Stimulated activated CD8-positive, alpha-beta memory T cell treated with anti-CD3 and anti-CD28 coated beads, Interleukin-7, amount 100 ng/mL, for 4 hours (primary cell): ENCODE measurements at regions not wholly inside any gene's neighbourhood (a gene's known extent, or its start where the extent isn't known, plus 50 kb on each side); places are given as distances from the start of the nearest gene placed in this dataset.

Source experiments
- DNase-seq, 2 donors: peaks; one replicate each; pipeline ENCODE4 v3.0.0-alpha.2; 2020; ENCODE audit warnings: low read depth in 2 of 2

DNA sequence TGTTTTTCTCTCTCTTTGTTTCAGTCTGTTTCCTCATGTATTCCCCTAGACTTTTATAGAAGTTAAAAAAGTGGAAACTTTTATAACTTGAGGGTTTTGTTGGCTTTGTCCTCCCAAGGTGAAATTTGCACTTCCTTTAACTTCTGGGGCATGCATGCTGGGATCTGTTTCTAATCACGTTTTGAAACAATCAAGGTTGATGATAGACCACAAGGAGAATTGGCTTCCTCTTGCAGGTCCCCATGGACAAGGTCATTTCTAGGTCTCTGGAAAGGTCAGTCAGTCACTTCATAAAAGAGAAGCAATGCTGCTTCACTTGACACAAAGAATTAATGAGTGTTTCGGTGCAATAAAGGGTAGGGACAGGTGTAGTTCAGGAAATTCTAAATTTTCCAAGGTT, 811.8 kb upstream of the CELF2 start:
- no peak for DNase-seq

DNA sequence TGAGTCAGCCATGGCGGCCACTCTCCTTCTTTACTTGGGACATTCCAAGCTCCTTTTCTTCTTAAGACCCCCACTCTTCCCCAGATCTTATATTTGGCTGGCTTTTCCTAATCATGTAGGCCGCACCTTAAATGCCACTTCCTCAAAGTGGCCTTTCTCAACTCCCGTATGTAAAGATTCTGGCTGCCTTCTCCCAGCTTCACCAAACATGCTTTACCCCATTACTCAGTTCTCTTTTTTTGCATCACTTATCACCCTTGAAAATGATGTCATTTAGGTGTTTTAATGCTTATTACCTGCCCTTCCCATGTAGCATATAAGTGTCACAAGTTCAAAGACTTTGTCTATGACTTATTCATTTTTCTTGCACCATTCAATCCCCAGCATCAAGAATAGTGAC, 810.1 kb upstream of the CELF2 start:
- no peak for DNase-seq

DNA sequence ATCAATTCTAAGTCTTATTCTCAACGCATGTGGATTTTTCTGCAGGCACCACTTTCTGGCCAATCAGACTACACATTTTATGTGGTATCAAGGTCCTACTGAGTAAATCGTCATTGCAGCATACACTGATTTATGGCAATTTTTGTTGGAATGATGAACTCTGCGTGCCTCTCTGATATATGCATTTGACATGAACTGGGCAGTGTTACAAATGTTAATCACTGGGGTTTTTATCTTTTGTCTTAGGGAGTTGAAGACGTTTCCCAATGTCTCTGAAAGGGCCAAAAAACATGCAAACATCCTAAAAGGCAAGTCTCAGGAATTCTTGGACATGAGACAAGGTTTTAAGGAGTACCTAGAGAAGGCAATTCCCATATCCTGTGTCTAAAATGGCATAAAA, 809.5 kb upstream of the CELF2 start:
- DNase-seq, result no peak

DNA sequence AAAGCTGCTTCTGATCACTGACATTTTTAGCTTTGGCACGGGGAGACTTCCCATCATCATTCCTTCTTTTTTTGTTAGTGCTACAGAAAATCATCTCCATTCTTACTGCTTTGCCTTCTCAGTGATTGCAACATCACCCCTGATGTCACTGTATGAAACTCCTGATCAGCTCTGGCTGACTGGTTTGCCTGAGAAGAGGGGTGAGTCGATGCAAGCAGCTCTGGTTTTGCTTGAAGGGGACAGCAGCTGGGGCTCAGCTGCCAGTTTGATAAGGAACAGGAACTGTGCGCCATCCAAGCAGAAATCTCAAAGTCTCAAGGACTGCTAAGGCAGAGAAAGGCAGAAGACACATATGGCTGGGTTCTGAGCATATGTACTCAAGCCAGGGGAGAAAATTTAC, 808.5 kb upstream of the CELF2 start:
- DNase-seq, result no peak

DNA sequence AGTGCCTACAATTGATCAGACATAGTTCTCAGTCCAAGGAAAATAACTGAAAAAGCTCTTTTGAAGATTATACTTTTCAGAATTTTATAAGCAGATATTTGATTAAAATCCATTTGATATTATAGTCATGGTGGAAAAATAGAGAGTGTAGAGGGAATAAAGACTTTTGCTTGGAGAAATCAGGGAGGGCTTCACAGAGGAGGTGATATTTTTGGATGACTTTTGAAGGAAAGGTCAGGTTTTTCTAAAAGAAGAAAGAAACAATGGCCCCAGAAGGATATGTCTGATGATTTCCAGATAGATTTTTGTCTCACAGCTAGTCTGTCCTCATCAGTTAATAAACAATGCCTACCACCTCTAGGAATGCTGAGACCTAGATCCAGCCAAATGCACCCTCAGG, 806.3 kb upstream of the CELF2 start:
- no peak for DNase-seq

DNA sequence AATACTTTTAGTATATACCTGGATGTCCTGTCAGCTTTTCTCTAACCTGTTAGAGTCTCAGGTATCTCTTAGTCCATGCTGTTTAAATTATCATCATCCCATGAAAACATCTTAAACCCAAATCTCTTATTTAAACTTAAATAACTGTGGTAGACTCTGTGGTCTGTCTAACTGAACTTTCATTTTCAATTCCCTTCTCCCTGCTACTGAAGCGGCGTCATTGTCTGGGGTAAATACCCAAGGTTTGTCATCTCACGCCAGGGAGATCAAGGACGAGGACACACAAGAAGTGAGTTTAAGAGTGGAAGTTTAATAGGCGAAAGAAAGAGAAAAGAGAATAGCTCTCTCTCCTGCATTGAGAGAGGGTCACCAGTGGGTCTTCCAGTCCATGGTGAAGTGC, 804.4 kb upstream of the CELF2 start:
- no peak for DNase-seq

DNA sequence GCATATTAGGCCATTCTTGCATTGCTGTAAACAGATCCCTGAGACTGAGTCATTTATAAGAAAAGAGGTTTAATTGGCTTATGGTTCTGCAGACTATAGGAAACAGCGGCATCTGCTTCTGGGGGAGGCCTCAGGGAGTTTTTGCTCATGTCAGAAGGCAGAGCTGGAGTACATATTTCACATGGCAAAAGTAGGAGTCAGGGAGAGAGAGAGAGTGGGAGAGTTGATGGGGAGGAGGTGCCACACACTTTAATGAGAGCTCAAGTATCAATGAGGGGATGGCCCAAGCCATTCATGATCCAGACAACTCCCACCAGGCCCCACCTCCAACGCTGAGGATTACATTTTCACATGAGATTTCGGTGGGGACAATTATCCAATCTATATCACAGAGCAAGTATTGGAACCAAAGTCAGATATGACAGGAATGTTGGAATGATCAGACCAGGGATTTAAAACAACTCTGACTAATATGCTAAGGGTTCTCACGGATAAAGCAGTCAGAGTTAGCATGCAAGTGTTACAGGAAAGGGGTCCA, 795.3 kb upstream of the CELF2 start:
- DNase-seq, result no peak

DNA sequence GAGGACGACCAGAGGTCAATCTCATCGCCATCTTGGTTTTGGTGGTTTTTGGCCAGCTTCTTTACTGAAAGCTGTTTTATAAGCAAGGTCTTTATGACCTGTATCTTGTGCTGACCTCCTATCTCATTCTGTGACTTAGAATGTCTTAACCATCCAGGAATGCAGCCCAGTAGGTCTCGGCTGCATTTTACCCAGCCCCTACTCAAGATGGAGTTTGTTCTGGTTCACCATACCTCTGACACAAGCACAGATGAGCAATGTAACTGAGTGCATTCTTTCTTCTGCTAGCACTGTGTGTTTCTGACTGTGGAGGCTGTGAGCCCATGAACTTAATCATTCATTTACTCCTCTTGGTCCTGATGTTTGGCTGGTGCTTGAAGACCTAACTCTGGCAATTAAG, 794.5 kb upstream of the CELF2 start:
- no peak for DNase-seq

DNA sequence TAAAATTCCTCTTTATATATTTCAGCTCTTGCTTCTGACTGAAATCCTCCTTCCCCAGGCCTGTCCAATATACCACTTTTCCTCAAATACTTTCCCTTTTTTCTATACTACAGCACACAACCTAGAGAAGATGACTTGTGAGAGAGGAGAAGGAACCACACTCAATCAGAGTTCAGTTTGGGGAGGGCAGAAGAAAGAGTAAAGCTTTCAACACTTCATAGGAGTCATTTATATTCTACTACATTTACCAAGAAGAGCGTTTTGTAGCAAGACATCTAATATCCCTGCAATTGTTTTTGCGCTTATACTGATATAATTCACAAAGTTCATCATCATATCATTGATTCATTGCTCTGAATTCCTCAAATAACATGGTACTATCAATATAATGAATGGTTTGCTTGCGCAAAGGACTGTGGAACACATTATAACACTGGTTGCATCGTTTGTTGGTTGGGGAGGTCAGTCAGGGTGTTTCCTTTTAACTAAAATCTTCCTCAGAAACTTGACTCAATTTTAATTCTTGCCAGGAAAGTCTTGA, 792.5 kb upstream of the CELF2 start:
- no peak for DNase-seq

DNA sequence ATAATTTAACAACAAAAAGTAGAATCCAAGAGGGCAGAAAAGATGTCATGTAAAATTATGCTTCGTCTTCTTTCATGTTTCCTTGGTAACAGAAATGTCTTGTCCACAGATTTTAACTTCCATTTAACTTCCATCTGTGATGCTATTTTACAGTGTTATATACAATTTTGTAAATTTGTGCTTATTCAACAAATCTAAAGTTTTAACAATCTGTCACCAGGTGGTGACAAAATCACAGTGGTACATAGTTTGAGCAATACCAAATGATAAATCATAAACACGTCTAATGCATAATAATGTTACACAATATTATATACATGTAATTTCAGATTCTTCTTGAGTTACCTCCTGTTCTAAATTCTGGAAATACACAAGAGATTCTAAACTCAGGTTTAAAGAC, 784.4 kb upstream of the CELF2 start:
- no peak for DNase-seq

DNA sequence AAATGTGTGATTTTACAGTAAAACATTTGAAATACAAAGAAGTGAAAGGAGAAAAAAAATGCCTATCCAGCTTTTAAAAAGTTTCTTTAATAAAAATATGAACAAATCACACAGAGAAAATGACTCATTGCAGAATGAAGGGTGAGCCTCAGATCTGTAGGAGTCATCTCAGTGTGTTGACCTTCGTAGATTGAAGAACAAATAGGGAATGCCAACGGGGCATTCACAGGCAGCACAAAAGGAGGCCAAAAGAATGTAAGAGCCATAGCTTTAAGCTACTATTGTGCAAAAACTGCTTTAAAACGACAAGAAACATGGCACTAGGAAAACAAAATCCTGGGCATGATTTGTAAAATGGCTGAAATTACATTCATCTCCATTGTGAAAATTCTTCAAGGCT, 782.7 kb upstream of the CELF2 start:
- no peak for DNase-seq

DNA sequence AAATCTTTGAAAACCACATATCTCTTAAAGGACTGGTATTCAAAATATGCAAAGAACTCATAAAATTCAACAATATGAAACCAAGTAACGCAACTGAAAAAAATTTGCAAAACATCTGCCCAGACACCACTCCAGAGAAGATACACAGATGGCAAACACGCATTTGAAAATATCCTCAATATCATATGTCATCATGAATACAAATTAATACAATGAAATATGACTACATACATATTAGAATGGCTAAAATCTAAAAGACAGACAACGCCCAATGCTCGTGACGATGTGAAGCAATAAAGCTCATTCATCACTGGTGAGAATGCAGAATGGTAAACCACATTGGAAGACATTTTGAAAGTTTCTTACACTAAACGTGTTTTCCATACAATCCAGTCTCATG, 770.1 kb upstream of the CELF2 start:
- no peak for DNase-seq

DNA sequence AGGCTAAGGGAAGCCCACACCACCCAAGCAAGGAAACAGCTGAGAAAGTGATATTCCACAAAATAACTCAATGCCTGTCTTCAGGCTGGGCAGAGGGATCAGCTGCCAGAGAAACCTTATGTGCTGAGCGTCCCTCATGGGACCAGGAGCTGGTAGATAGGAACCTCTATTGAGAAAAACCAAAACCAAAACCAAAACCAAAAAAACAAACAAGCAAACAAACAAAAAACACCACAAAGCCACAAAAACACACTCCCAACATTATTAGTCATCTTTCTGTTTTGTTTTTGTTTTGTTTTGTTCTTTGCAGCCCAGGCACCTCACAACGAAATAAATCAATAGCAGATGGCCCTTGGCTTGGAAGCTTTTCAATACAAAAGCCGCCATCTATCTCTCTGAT, 760.8 kb upstream of the CELF2 start:
- no peak for DNase-seq

DNA sequence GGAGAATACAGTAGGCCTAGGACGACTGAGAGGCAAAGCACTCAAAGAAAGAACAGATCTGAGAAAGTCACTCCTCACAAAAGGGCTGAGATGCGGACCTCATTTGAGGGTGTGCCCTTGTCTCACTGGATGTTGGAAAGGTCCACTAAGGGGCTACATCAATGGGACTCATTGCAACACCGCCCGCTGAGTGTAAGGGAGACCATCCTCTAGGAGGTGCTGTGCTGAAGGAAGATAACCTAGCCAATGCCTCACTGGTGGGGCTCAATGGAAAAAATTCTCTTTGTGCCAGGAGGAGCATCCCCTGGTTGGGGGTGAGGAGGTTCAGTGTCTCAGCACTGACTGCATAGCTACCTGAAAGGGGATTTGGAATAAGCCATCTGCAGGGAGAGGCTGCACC, 758.7 kb upstream of the CELF2 start:
- no peak for DNase-seq

DNA sequence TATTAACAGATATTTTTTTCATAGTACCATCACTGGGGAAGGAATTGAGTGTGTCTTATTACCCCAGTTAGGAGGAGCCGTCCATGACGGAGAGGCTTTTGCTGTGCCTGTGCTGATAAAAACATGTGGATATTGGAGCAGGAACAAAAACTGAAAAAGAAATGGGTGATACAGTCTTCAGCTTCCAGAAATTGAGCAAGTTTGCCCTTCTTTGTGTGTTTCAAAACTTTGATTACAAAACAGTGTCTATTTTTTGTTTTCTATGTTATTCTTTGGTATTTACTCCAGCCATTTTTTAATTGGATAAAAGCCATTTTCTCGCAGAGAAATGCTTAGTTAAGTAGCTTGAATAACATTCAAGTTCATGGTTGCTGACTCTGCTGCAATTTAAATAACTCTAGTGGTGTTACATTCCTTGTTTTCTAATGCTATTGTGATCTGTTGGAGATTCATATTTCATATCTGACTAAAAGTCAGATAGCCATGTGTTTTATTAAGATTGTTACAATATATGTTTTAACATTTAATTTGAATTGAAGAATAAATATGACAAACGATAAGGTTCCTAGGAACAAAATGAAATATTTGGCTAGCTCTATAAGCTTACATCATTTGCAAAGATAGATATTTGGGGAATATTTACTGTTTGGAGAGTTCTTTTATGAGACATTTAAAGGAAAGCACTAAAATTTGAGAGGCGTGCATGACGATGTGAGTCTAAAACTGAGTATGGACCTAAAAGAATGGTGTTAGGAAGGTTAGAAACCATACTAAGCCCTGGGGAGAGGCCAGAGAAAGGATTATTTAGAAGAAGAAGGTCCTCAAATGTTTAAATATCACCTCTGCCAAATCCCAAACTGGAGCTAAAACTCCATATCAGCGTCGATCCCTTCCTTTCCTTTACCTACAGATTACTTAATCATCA, 747.3 kb upstream of the CELF2 start:
- no peak for DNase-seq

DNA sequence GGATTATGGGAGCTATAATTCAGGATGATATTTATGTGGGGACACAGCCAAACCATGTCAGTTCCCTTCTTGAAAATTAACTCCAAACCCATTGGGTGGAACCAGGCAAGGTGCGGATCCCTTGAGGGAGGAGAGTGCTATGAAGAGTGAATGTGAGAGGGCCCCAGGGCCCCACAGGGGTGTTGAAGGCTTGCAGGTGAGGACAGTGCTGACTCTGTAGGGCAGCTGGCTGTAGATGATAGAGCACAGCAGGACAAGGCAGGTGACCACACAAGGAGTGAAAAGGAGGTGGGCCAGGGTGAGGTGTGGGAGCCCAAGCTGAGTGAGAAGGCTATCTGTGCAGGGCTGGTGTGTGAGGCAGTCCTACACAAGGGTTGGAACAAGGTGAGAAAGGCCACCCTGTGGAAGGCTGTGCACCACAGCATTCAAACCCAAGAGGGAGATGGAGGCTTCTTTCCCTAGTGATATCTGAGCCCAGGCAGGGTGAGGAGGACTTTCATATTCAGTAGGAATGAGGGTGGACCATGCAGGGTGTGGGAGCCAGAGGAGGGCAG, 746.0 kb upstream of the CELF2 start:
- DNase-seq, result no peak

DNA sequence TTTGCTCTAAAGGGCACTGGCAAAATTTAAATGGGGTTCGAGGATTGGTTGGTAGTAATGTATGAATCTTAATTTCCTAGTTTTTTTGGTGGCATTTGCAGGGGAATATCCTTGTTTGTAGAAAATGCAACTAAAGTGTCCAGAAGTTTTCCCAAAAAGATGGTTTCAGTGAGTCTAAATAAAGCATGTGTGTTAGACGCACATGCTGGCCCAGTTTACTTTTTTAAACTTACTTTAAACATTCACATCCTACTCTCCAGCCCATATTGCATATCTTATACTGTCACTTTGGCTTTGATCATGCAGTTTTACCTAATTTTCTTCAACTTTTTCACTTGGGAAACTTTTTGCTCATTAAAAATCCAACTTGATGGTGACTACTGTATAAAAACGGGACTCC, 744.0 kb upstream of the CELF2 start:
- no peak for DNase-seq

DNA sequence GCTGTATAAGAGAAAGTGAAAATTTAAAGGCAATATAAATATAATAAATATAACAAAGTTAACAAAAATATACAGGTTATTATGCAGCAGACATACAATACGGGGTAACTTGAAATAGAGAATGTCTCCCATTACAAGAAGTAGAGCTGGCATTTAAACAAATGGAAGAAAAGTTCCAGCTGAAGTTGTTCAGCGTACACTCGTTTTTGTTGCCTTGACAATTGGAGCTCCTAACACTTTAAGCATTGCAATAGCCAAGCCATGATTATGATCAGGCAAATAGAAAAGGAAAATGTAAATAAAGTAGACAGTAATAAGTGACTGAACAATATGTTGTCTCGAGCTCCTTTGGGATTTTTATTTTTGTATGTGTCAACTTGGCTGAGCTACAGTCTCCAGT, 737.8 kb upstream of the CELF2 start:
- DNase-seq, result no peak

DNA sequence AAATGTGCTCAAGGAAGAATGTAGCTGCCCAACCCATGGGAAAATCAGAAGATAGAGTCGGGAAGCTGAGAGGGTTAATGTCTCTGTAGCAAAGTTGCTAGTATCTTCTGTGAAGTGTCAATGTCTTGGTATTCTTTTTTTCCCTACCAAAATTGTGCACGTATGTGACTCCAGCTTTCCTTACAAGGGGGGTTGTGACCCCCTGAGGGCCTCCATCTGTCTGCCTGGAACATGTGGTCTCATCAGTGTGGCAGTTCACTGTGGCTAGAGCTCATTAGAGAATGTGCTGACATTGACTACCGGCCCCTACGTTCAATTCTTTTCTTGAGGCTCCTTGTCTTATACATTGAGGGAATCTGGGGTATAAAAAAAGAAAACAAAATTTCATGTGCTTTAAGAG, 725.2 kb upstream of the CELF2 start:
- DNase-seq, result no peak

DNA sequence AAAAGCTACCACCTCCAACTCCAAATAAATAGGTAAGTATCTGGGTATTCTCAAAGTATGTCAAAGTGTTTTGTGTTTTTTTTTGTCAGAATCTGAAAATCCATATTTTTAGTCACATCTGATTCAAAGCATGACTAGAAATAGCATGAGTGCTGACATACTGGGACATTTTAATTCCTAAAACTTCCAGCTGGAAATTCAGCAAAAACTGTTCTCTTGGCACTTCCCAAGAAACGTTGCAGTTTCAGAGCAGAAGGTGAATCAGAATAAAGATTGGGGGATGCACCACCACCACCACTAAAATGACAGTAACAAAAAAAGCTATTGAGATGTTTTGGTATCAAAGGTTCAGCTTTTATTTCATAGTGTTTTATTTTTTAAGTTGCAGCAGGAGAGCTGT, 724.6 kb upstream of the CELF2 start:
- DNase-seq, result no peak

DNA sequence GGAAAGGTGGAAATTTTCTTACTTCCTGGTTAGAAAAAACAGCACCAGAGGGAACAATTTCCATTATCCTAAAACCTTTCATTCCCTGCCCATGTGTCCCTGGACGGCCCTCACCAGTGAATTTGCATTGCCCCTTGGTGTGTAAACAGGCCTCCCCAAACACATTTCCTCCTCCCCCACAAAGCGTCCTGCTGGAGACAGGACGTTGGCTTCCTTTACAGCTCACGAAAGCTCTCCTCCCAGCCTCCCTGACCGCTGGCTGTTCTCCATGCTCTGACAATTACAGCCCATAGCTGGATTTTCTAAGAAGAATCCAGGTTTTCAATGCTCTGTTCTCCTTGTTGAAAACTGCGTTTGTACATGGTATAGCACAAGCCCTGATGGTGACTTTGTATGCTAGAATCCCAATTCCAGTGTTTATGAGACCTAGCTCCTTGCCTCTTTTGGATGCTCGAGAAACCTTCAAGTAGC, 724.2 kb upstream of the CELF2 start:
- no peak for DNase-seq

DNA sequence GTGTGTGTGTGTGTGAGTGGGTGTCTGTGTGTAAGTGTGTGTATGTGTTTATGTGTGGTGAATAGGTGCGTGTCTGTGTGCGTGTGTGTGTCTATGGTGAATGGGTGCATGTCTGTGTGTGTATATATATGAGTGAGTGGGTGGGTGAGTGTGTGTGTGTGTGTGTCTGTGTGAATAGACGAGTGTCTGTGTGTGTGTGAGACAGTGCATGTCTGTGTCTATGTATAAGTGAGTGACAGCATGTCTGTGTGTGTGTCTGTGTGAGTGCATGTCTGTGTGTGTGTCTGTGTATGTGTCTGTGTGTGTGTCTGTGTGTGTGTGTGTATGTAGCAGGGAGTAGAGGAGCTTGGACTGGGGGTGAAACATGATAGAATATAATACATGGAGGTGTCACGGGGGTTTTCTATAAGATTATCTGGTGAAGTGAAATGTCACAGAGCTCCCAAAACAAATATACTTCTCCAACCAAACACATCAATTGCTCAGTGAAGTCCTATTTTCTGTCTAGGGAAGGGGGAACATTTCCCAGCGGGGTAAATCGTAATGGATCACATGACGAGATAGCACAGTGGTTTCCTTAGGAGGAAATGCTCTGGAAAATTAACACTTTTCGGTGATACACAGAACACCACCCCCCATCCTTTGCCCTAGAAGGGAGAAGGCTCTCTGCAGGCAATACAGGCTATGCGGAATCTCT, 723.3 kb upstream of the CELF2 start:
- DNase-seq, result no peak
